B cell (primary cell): ENCODE measurements at regions not wholly inside any gene's neighbourhood (a gene's known extent, or its start where the extent isn't known, plus 50 kb on each side); places are given as distances from the start of the nearest gene placed in this dataset.

ENCODE experiments used
- ATAC-seq: fragments of 200-7000 bp; cut with Tn5 transposase; one replicate; pipeline ENCODE4 v1.10.0; 2021; ENCODE audit warnings: low read depth, mild to moderate bottlenecking, moderate number of reproducible peaks, moderate library complexity
- CTCF ChIA-PET: fragments of 350-600 bp; sonication (Branson Sonifier 250); formaldehyde crosslinking; loops from one replicate; lab custom pipeline; 2021; ENCODE audit warnings: antibody characterized with exemption, inconsistent platforms; lab: Charles Lee
- POLR2A ChIA-PET: fragments of 350-600 bp; sonication (Branson Sonifier 250); formaldehyde crosslinking; loops from one replicate; lab custom pipeline; 2021; ENCODE audit warnings: antibody characterized with exemption; lab: Charles Lee
- DNase-seq: peaks from one replicate; pipeline ENCODE4 v3.0.0; 2013
- H2AFZ ChIP-seq: 2 replicates; pipeline ENCODE4 v1.6.1; 2012; ENCODE audit warnings: mild to moderate bottlenecking, low read depth, low read length; ENCODE audit not compliant: insufficient read depth, poor library complexity, severe bottlenecking
- H3K27ac ChIP-seq, 2 donors: 1 replicate in 1 of 2; 2 replicates in 1 of 2; pipeline ENCODE4 v1.5.1; 2012 to 2013; ENCODE audit warnings: low read length in 2 of 2, mild to moderate bottlenecking in 2 of 2, moderate library complexity in 1 of 2
- H3K27me3 ChIP-seq, 4 experiments: fragments of 200-600 bp in 1 of 4; sonication (generic) in 1 of 4; replicated peaks in 1 of 4; 1 replicate in 2 of 4; 2 replicates in 2 of 4; pipeline versions ENCODE4 v1.6.1 to v1.7.0; 2013 to 2016; ENCODE audit warnings: low read length in 3 of 4, mild to moderate bottlenecking in 2 of 4, mixed read lengths in 1 of 4, moderate library complexity in 1 of 4; ENCODE audit not compliant: insufficient read depth in 4 of 4, control insufficient read depth in 3 of 4; ENCODE audit errors: control extremely low read depth in 1 of 4
- H3K36me3 ChIP-seq, 2 experiments: replicated peaks in 1 of 2; 1 replicate in 1 of 2; 2 replicates in 1 of 2; pipeline versions ENCODE4 v1.6.1 to v1.7.1; 2013; ENCODE audit warnings: low read length in 1 of 2; ENCODE audit not compliant: insufficient read depth in 2 of 2, control insufficient read depth in 1 of 2; ENCODE audit errors: control extremely low read depth in 1 of 2, extremely low read depth in 1 of 2
- H3K4me1 ChIP-seq, 2 donors: fragments of 200-600 bp in 1 of 2; sonication (generic) in 1 of 2; 1 replicate in 1 of 2; 2 replicates in 1 of 2; pipeline versions ENCODE4 v1.5.1 to v1.6.1; 2013 to 2017; ENCODE audit warnings: low read length in 2 of 2; ENCODE audit not compliant: control insufficient read depth in 2 of 2, insufficient read depth in 2 of 2
- H3K4me2 ChIP-seq: replicated peaks from 2 replicates; pipeline ENCODE3; 2012; ENCODE audit warnings: mild to moderate bottlenecking, low read depth, low read length; ENCODE audit not compliant: poor library complexity, severe bottlenecking
- H3K4me3 ChIP-seq, 5 experiments: fragments of 200-600 bp in 1 of 5; sonication (generic) in 1 of 5; 1 replicate in 3 of 5; 2 replicates in 2 of 5; pipeline versions ENCODE4 v1.5.1 to v1.7.0; 2011 to 2016; ENCODE audit warnings: low read length in 4 of 5, mild to moderate bottlenecking in 4 of 5, low read depth in 2 of 5, control low read depth in 1 of 5, moderate library complexity in 1 of 5; ENCODE audit not compliant: insufficient read depth in 1 of 5; ENCODE audit errors: control extremely low read depth in 1 of 5, extremely low read depth in 1 of 5
- H3K79me2 ChIP-seq: fragments of 200-600 bp; sonication (generic); one replicate; pipeline ENCODE4 v1.6.0; 2016; ENCODE audit warnings: low read length; ENCODE audit not compliant: control insufficient read depth, insufficient read depth
- H3K9ac ChIP-seq: fragments of 200-600 bp; sonication (generic); 2 replicates; pipeline ENCODE4 v1.6.1; 2017; ENCODE audit warnings: mild to moderate bottlenecking, low read length, moderate library complexity
- H3K9me3 ChIP-seq, 3 donors: one replicate each; pipeline versions ENCODE4 v1.6.1 to v1.7.1; 2013; ENCODE audit warnings: low read length in 2 of 3; ENCODE audit not compliant: control insufficient read depth in 2 of 3, insufficient read depth in 1 of 3; ENCODE audit errors: control extremely low read depth in 1 of 3
- H4K20me1 ChIP-seq: 2 replicates; pipeline ENCODE4 v1.6.0; 2012; ENCODE audit warnings: mild to moderate bottlenecking, low read length; ENCODE audit not compliant: insufficient read depth, control insufficient read depth, poor library complexity, severe bottlenecking
- H3K27ac Mint-ChIP-seq: one replicate; pipeline ENCODE4 v1.8.0; 2021; ENCODE audit warnings: mixed read lengths
- H3K27me3 Mint-ChIP-seq: one replicate; pipeline ENCODE4 v1.8.0; 2021; ENCODE audit warnings: mixed read lengths
- H3K4me1 Mint-ChIP-seq: one replicate; pipeline ENCODE4 v1.8.0; 2021; ENCODE audit warnings: mixed read lengths
- H3K4me3 Mint-ChIP-seq: one replicate; pipeline ENCODE4 v1.8.0; 2021; ENCODE audit warnings: mixed read lengths
- H3K9me3 Mint-ChIP-seq: one replicate; pipeline ENCODE4 v1.8.0; 2022; ENCODE audit warnings: mixed read lengths; ENCODE audit not compliant: insufficient read depth
- CTCF ChIP-seq: fragments of 200-600 bp; IDR thresholded peaks from one replicate; pipeline ENCODE4 v1.8.0; 2022; ENCODE audit warnings: antibody characterized with exemption, mild to moderate bottlenecking
- EZH2 ChIP-seq: IDR thresholded peaks from 2 replicates; pipeline ENCODE4 v1.6.1; 2012; ENCODE audit warnings: borderline replicate concordance, low read depth, mild to moderate bottlenecking, moderate library complexity, low read length; ENCODE audit not compliant: insufficient read depth, poor library complexity, severe bottlenecking
- WGBS: methylation state at CpG from one replicate; pipeline ENCODE4 v1.1.5; 2013; ENCODE audit warnings: missing lambda C conversion rate; ENCODE audit not compliant: insufficient coverage; 5-methylcytosine and 5-hydroxymethylcytosine counted together
- intact Hi-C: fragments of 100-400 bp; cut with micrococcal nuclease; formaldehyde crosslinking; loops from one replicate; pipeline ENCODE4 v1.10.0; 2022

GRCh38 chr5:130287438-130287837 lies 383.2 kb downstream of the CHSY3 start:
- H3K9me3 ChIP-seq, result no peaks in the 10 kb centered on the region
- H3K36me3 ChIP-seq, result no peaks in the 10 kb centered on the region
- TF ChIP-seq EZH2 (no peak), CTCF (no peak)
- no peaks in the 10 kb centered on the region for H3K27me3 ChIP-seq
- H3K4me3 Mint-ChIP-seq, result no peak overlapping the region
- no peaks in the 10 kb centered on the region for H3K9me3 Mint-ChIP-seq
- H3K27me3 Mint-ChIP-seq, result no peaks in the 10 kb centered on the region
- H4K20me1 ChIP-seq, result no peaks in the 10 kb centered on the region
- ChIA-PET POLR2A (no interaction called here), CTCF (no interaction called here)
- no peak overlapping the region for H3K9ac ChIP-seq
- H3K27ac Mint-ChIP-seq, result no peak overlapping the region
- no peaks in the 10 kb centered on the region for H3K4me1 ChIP-seq
- no peak overlapping the region for H3K27ac ChIP-seq
- no peak overlapping the region for H3K4me3 ChIP-seq
- H3K4me1 Mint-ChIP-seq, result no peaks in the 10 kb centered on the region
- ATAC-seq, result no peak
- H3K79me2 ChIP-seq, result no peaks in the 10 kb centered on the region
- no peak for DNase-seq
- intact Hi-C loops, result no loop called here
- H3K4me2 ChIP-seq, result no peak overlapping the region
- no peak overlapping the region for H2AFZ ChIP-seq

- Mint-ChIP-seq H3K4me3 (no peak overlapping the region), H3K27me3 (no peaks in the 10 kb centered on the region), H3K27ac (no peak overlapping the region), H3K9me3 (no peaks in the 10 kb centered on the region), H3K4me1 (no peaks in the 10 kb centered on the region)
- H3K9me3 ChIP-seq, result no peaks in the 10 kb centered on the region
- ChIA-PET CTCF (no interaction called here), POLR2A (no interaction called here)
- H2AFZ ChIP-seq, result no peak overlapping the region
- no peak overlapping the region for H3K4me3 ChIP-seq
- intact Hi-C loops, result no loop called here
- no peak overlapping the region for H3K4me2 ChIP-seq
- no peaks in the 10 kb centered on the region for H3K4me1 ChIP-seq
- H3K9ac ChIP-seq, result no peak overlapping the region
- no peak for ATAC-seq
- no peaks in the 10 kb centered on the region for H3K36me3 ChIP-seq
- no CpG with 5 or more reads among the region's 2 CpGs for WGBS
- no peaks in the 10 kb centered on the region for H4K20me1 ChIP-seq
- no peak overlapping the region for H3K27ac ChIP-seq
- no peak for DNase-seq
- H3K79me2 ChIP-seq, result no peaks in the 10 kb centered on the region
- no peak for TF ChIP-seq CTCF
- no peak for TF ChIP-seq EZH2
- no peaks in the 10 kb centered on the region for H3K27me3 ChIP-seq
These were observed 382.7 kb downstream of the CHSY3 start for GRCh38 chr5:130286971-130287370.
